Stimulated activated naive CD4-positive, alpha-beta T cell treated with Interleukin-2 at 50 U/mL for 16 hours (primary cell): ENCODE measurements at regions not wholly inside any gene's neighbourhood (a gene's known extent, or its start where the extent isn't known, plus 50 kb on each side); places are given as distances from the start of the nearest gene placed in this dataset.

Source experiments
- DNase-seq: peaks from one replicate; lab custom pipeline; 2025; lab: John Stamatoyannopoulos, UW

- DNase-seq = no peak
These were observed 63.9 kb upstream of the CCDC196 start for GRCh38 chr14:66421990-66422946.

GRCh38 chr14:66425402-66425801, 60.8 kb upstream of the CCDC196 start:
- DNase-seq = no peak

- DNase-seq = no peak
These were observed 59.7 kb upstream of the CCDC196 start for GRCh38 chr14:66426451-66426850.

- no peak for DNase-seq
These were observed 53.8 kb upstream of the CCDC196 start for GRCh38 chr14:66432334-66432733.

- DNase-seq = no peak
These were observed 51.7 kb upstream of the CCDC196 start for GRCh38 chr14:66434464-66434863.

GRCh38 chr14:66435683-66436082, 50.5 kb upstream of the CCDC196 start:
- no peak for DNase-seq
